NCI-H460 (cell line): ENCODE measurements at regions not wholly inside any gene's neighbourhood (a gene's known extent, or its start where the extent isn't known, plus 50 kb on each side); places are given as distances from the start of the nearest gene placed in this dataset.
"Not testable (repeated sequence)": the region's sequence is repeated elsewhere in the genome, so short reads cannot be mapped to it uniquely, and the experiment has no call there.

Source experiments
- DNase-seq: peaks from one replicate; pipeline ENCODE4 v3.0.0-alpha.2; 2016; ENCODE audit warnings: low read depth; ENCODE audit errors: extremely low read depth

- DNase-seq: not testable (repeated sequence)
These were observed 153.4 kb upstream of the POGK start for GRCh38 chr1:166685891-166686290.

DNA sequence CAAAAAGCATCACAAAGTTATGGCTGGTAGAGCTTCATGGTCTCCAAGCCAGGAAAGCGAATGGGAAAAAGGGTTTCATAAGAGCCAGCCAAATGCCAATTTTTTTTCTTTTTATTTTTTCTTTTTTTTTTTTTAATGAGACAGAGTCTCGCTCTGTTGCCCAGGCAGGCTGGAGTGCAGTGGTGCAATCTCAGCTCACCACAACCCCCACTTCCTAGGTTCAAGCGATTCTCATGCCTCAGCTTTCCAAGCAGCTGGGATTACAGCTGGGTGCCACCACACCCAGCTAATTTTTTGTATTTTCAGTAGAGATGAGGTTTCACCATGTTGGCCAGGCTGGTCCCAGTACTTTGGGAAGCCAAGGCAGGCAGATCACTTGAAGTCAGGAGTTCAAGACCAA, 148.7 kb upstream of the POGK start:
- DNase-seq: not testable (repeated sequence)

DNA sequence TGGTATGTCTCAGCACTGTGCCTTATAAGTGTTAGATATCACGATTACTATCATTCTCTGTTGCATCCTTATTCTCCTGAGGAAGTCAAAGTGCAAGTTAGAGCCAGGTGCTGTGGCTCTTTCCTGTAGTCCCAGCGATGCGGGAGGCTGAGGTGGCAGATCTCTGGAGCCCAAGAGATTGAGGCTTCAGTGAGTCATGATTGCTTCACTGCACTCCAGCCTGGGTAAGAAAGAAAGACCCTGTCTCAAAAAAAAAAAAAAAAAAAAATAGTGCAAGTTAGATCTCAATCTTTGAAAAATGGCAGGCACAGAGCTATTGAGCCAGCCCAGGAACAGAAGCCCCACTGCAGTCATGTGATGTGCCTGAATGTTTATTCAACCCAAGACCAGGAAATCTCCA, 147.8 kb upstream of the POGK start:
- DNase-seq: no peak

GRCh38 chr1:166692346-166692745, 146.9 kb upstream of the POGK start:
- no peak for DNase-seq

- no peak for DNase-seq
These were observed 146.1 kb upstream of the POGK start for GRCh38 chr1:166693158-166693557.

DNA sequence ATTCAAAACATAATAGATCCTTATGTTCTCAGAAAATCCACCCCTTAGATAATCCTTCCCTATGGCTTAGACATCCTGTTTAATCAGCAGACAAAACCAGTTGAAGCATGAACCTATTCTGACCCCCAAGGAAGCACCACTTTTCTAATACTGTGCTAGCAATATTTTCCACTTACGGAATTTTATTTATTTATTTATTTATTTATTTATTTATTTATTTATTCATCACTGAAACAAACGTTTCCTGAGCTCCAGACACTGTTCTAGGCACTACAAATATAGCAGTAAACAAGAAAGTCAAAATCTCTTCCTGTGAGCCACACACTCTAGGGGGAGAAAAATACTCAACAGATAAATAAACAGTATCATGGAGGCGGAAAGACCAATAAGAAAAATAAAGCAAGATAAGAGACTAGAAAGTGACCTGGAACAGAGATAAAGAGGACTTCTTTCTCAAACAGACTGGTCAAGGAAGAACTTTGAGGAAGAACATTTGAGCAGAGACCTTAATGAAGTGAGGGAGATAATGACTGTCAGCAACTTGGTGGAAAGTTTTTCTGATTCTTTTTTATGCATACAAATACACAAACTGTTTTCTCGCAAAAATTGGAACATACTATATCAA, 145.5 kb upstream of the POGK start:
- DNase-seq: no peak

GRCh38 chr1:166695115-166695514, 144.2 kb upstream of the POGK start:
- DNase-seq: no peak

DNA sequence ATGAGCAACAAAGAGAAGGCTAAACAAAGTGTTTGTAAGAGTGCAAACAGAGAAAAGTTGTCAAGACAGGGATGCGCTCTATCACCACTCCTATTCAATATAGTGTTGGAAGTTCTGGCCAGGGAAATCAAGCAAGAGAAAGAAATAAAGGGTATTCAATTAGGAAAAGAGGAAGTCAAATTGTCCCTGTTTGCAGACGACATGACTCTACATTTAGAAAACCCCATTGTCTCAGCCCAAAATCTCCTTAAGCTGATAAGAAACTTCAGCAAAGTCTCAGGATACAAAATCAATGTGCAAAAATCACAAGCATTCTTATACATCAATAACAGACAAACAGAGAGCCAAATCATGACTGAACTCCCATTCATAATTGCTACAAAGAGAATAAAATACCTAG, 143.4 kb upstream of the POGK start:
- DNase-seq: not testable (repeated sequence)

- DNase-seq: no peak
These were observed 140.5 kb upstream of the POGK start for GRCh38 chr1:166698771-166699170.

- no peak for DNase-seq
These were observed 139.7 kb upstream of the POGK start for GRCh38 chr1:166699613-166700012.

- DNase-seq: no peak
These were observed 138.6 kb upstream of the POGK start for GRCh38 chr1:166700696-166701095.

- DNase-seq: no peak
These were observed 137.6 kb upstream of the POGK start for GRCh38 chr1:166701603-166702100.

DNA sequence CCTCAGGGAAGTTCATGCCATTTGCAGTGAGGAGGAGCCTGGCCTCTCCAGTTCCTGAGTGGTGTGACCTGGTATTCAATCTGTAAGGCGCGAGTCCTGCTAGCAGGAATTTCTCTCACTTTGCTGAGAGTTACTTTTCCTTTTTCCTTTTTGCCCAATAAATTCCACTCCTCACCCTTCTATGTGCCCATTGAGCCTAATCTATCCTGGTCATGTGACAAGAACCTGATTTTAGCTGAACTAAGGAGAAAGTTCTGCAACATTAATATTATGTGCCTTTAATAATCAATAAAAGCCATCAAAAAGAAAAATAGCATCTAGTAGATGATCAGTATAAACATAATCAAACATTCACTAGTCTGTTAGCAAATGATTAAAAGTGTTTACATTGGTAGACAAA, 136.1 kb upstream of the POGK start:
- no peak for DNase-seq

DNA sequence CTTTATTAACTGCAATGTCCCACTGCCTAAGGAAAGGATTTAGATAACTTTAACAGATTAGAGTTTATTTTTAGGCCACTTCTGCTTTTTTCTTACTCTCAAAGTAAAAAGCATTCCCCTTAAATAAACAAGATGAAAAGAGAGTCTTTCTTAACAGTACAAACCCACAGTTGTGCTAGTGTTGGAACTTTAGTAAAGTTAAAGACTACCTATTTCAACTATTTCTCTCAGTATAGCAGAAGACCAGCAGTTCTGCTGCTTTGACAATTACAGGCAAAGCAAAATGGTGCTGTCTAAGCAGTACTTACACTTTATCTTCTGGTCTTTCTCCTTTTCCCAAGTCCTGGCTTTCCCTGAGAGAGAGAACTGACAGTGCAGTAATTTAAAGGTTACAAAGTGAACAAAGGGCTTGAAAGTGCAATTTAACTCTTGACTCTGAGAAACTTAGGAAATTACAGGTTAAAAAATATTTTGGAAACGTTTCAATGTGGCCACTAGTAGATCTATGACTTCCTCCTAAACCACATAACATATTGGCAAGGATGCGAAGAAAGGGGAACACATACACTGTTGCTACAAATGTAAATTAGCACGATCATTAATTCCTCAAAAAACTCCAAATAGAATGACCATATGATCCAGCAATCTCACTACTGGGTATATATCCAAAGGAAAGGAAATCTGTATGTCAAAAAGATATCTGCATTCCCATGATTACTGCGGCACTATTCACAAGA, 135.4 kb upstream of the POGK start:
- no peak for DNase-seq

DNA sequence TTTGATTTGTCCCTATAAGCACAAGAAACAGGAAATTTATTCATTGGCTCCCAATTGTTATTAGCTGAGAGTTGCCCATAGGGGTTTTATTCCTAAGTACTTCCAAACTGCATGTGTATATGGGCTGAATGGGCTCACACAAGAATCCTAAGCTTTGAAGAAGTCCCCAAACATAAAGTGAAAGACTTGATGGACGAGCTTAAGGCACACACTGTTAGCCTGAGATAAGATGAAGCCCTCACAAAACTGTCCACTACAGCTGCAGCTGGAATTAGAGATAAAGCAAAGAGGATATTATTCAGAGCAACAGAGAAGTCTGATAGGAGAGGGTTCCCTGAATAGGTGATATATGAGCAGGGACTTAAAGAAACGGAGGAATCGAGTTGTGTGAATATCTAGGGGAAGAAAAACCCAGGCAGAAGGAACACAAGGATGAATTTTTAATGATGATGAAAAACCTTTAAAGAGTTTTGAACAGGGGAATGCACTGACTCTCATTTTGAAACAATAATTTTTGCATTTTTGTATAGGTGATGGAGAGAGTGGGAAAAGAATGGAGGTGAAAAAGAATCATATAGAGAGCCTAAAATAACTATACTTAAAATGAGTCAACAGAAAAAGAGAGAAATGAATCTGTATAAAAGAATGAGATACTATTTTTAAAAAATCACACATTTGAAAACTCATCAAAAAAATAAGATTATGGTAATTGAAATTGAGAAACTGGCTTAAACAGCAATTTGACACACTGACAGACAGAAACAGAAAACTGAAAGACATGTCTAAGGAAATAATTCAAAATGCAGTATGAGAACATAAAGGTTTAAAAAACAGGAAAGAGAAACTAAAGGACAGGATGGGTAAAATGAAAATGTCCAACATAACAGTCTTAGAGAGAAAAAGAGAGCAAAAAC, 133.6 kb upstream of the POGK start:
- no peak for DNase-seq

DNA sequence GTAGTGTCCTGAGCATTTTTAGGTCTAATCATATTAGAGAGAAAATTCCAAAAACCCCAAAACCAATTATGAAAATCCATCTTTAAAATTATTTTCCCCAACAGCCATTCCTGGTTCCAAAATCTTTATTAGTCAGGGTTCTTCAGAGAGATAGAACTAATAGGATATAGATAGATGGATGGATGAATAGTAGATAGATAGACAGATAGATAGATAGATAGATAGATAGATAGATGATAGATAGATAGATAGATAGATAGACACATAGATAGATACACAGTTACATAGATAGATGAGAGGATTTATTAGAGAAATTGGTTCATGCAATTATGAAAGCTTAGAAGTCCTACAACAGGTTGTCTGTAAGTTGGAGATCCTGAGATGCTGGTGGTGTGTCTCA, 122.7 kb upstream of the POGK start:
- no peak for DNase-seq

DNA sequence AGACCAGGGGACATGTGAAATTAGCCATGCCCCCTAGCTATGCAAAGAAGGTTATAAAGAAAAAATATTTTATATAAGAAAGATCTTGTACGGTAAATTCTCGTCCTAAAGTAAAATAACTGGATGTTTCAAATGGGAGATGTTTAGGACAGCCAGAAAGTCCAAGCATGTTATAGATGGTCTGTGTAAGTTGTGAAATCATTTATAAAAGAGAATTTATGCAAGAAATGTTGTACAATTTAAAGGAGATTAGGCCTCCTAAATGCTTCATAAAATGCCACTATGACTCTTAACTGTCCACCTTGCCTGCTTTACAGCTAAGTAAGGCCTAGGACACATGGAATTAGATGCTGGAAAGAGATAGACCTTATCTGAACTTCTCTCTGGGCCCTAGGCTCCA, 118.1 kb upstream of the POGK start:
- DNase-seq: no peak

GRCh38 chr1:166730299-166730888, 108.9 kb upstream of the POGK start:
- DNase-seq: no peak

GRCh38 chr1:166738140-166738539, 101.1 kb upstream of the POGK start:
- no peak for DNase-seq

- no peak for DNase-seq
These were observed 100.4 kb upstream of the POGK start for GRCh38 chr1:166738873-166739272.

DNA sequence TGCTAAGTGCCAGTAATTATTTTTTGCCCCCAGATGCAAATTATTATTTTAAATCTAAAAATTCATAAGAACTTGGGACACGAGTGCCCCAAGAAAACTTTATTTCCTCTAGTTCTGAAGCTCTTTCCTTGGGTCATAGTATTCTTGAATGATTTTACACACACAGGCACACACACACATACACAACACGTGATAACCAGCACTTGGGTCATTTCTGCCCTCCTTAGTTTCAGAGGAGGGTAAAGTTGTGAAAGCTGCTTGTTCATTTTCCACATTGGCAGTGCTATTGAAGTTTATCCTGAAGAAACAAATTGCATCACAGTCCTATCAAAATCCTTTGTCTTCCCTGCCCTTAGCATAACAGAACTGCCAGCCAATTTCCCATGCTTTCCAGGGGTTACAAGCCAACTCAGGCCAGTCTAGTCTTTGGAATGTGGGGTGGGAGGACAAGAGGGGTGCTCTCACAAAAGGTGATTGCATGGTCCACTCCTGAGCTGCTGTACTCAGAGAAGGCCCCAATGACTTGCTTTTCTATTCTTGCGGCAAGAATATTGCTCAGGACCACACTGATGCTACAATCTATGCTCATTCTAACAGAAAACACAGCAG, 98.5 kb upstream of the POGK start:
- no peak for DNase-seq
